GM12878 (cell line): ENCODE measurements at regions not wholly inside any gene's neighbourhood (a gene's known extent, or its start where the extent isn't known, plus 50 kb on each side); places are given as distances from the start of the nearest gene placed in this dataset.

ENCODE experiments used
- ATAC-seq: fragments of 200-7000 bp; cut with Tn5 transposase; 3 replicates; pipeline ENCODE4 v1.9.1; 2020; ENCODE audit warnings: mild to moderate bottlenecking, moderate library complexity
- BruUV-seq: library from RNA; stranded (reverse); fragments of 400-500 nt; replicated peaks from 2 replicates; lab custom pipeline; 2021; lab: Mats Ljungman, UMichigan
- CTCF ChIA-PET: fragments of 300-600 bp; sonication (Branson Sonifier 250); formaldehyde crosslinking; extraction: SDS; loops from one replicate; lab custom pipeline; 2021; ENCODE audit warnings: inconsistent platforms; lab: Yijun Ruan, JAX
- POLR2A ChIA-PET: fragments of 350-600 bp; formaldehyde crosslinking; extraction: SDS; loops from one replicate; lab custom pipeline; 2021; ENCODE audit warnings: inconsistent platforms; lab: Charles Lee
- RAD21 ChIA-PET: fragments of 300-600 bp; sonication (Branson Sonifier 250); formaldehyde crosslinking; loops from one replicate; lab custom pipeline; 2023; ENCODE audit warnings: antibody characterized with exemption; ENCODE audit not compliant: unreplicated experiment; lab: Charles Lee
- SMC1A ChIA-PET: fragments of 300-600 bp; sonication (Branson Sonifier 250); formaldehyde crosslinking; loops from one replicate; lab custom pipeline; 2023; ENCODE audit not compliant: unreplicated experiment, uncharacterized antibody; lab: Charles Lee
- DNase-seq: peaks from one replicate; pipeline ENCODE4 v3.0.0-alpha.2; 2011; ENCODE audit warnings: low read depth, low spot score
- FAIRE-seq: peaks from 3 replicates; lab custom pipeline; 2011; peaks lifted over from hg19 to GRCh38; lab: Jason Lieb, UNC
- H2AFZ ChIP-seq: 2 replicates; pipeline ENCODE4 v1.6.0; 2011; ENCODE audit warnings: low read depth, low read length, control low read depth; ENCODE audit not compliant: control insufficient read depth
- H3K27ac ChIP-seq: 2 replicates; pipeline ENCODE4 v1.5.1; 2011; ENCODE audit warnings: control low read depth; ENCODE audit not compliant: control insufficient read depth, insufficient read depth
- H3K27me3 ChIP-seq, 2 experiments: replicated peaks in 1 of 2; 2 replicates each; pipeline versions ENCODE4 v1.6.0 to v1.6.1; 2011; ENCODE audit warnings: low read length in 1 of 2; ENCODE audit not compliant: control insufficient read depth in 2 of 2, insufficient read depth in 2 of 2
- H3K36me3 ChIP-seq, 2 experiments: 2 replicates each; pipeline ENCODE4 v1.5.1; 2011; ENCODE audit warnings: low read length in 1 of 2; ENCODE audit not compliant: control insufficient read depth in 2 of 2, insufficient read depth in 2 of 2
- H3K4me1 ChIP-seq: 2 replicates; pipeline ENCODE4 v1.6.1; 2011; ENCODE audit warnings: mild to moderate bottlenecking, low read length, moderate library complexity, mixed read lengths; ENCODE audit not compliant: control insufficient read depth, insufficient read depth
- H3K4me2 ChIP-seq: 2 replicates; pipeline ENCODE4 v1.6.0; 2011; ENCODE audit warnings: control low read depth; ENCODE audit not compliant: control insufficient read depth, insufficient read depth
- H3K4me3 ChIP-seq: fragments of 200-600 bp; sonication (generic); 2 replicates; pipeline ENCODE4 v1.5.1; 2016
- H3K79me2 ChIP-seq: 2 replicates; pipeline ENCODE4 v1.6.0; 2011; ENCODE audit warnings: low read length; ENCODE audit not compliant: control insufficient read depth, insufficient read depth
- H3K9ac ChIP-seq: 2 replicates; pipeline ENCODE4 v1.8.0; 2011; ENCODE audit warnings: low read length, control low read depth, mixed read lengths; ENCODE audit not compliant: control insufficient read depth, insufficient read depth
- H3K9me3 ChIP-seq: replicated peaks from 3 replicates; pipeline ENCODE4 v1.5.1; 2011; ENCODE audit warnings: mild to moderate bottlenecking, low read length; ENCODE audit not compliant: control insufficient read depth, insufficient read depth
- H4K20me1 ChIP-seq: 2 replicates; pipeline ENCODE4 v1.6.0; 2011; ENCODE audit not compliant: control insufficient read depth, insufficient read depth
- ASH2L ChIP-seq: fragments of 300-600, 200-600 bp; sonication (generic); IDR thresholded peaks from 2 replicates; pipeline ENCODE4 v1.6.1; 2017; ENCODE audit warnings: low read depth, mild to moderate bottlenecking, borderline replicate concordance
- CEBPB ChIP-seq, 2 experiments: fragments of 150-350 bp in 1 of 2; IDR thresholded peaks; 2 replicates each; pipeline ENCODE4 v1.6.1; 2012 to 2014; ENCODE audit warnings: low read depth in 2 of 2, low read length in 2 of 2, borderline replicate concordance in 1 of 2, inconsistent platforms in 1 of 2
- ETV6 ChIP-seq, 2 experiments: fragments of 450-650 bp in 1 of 2; IDR thresholded peaks in 1 of 2; conservative IDR thresholded peaks in 1 of 2; 2 replicates each; pipeline ENCODE4 v1.6.1; 2014; ENCODE audit warnings: antibody characterized with exemption in 1 of 2, borderline replicate concordance in 1 of 2, low read depth in 1 of 2, mild to moderate bottlenecking in 1 of 2, moderate library complexity in 1 of 2
- GABPA ChIP-seq: IDR thresholded peaks from 2 replicates; pipeline ENCODE4 v1.6.1; 2014; ENCODE audit warnings: antibody characterized with exemption, low read depth, mild to moderate bottlenecking, inconsistent platforms
- HDGF ChIP-seq: fragments of 450-650 bp; IDR thresholded peaks from 2 replicates; pipeline ENCODE4 v1.6.1; 2016; ENCODE audit warnings: antibody characterized with exemption
- JUND ChIP-seq: IDR thresholded peaks from 2 replicates; pipeline ENCODE4 v1.6.1; 2012; ENCODE audit warnings: low read depth, mild to moderate bottlenecking, low read length, improper control_type of control experiment, moderate library complexity
- KAT2A ChIP-seq: conservative IDR thresholded peaks from 2 replicates; pipeline ENCODE4 v1.6.1; 2011; ENCODE audit warnings: low read depth, low read length; ENCODE audit not compliant: control insufficient read depth
- NFXL1 ChIP-seq: fragments of 450-650 bp; IDR thresholded peaks from 2 replicates; pipeline ENCODE4 v1.6.1; 2017; ENCODE audit warnings: antibody characterized with exemption, mild to moderate bottlenecking, borderline replicate concordance
- POLR2A ChIP-seq: IDR thresholded peaks from 2 replicates; pipeline ENCODE4 v1.6.1; 2011; ENCODE audit warnings: low read depth, mild to moderate bottlenecking, low read length
- RB1 ChIP-seq: fragments of 450-650 bp; formaldehyde crosslinking; IDR thresholded peaks from 2 replicates; pipeline ENCODE4 v1.6.1; 2017; ENCODE audit warnings: mild to moderate bottlenecking, borderline replicate concordance
- YBX1 ChIP-seq: fragments of 450-650 bp; IDR thresholded peaks from 2 replicates; pipeline ENCODE4 v1.6.1; 2016; ENCODE audit warnings: antibody characterized with exemption
- WGBS: methylation state at CpG from one replicate; pipeline ENCODE4 v1.1.6; 2016; ENCODE audit warnings: low lambda C conversion rate; ENCODE audit not compliant: insufficient replicate concordance, insufficient coverage; ENCODE audit errors: missing lambda C conversion rate; 5-methylcytosine and 5-hydroxymethylcytosine counted together
- in situ Hi-C: fragments of 300-500 bp; cut with MboI; formaldehyde crosslinking; loops from 9 replicates; pipeline ENCODE4 v1.14.3; 2018; ENCODE audit warnings: mixed read lengths
- intact Hi-C: fragments of 100-400 bp; cut with micrococcal nuclease; formaldehyde crosslinking; loops from one replicate; pipeline ENCODE4 v1.14.2; 2022; ENCODE audit not compliant: unreplicated experiment
- TF ChIP-seq, protein P1 (sequence below): fragments of 450-650 bp; IDR thresholded peaks from 2 replicates; pipeline ENCODE4 v1.6.1; 2017; ENCODE audit warnings: borderline replicate concordance

GRCh38 chr16:55057866-55058265 is 127.2 kb downstream of the IRX5 start:
- Histone ChIP-seq H3K4me3 (no peak overlapping the region), H3K79me2 (no peaks in the 10 kb centered on the region), H3K27ac (no peak overlapping the region), H4K20me1 (no peaks in the 10 kb centered on the region), H3K4me2 (no peak overlapping the region), H3K36me3 (no peaks in the 10 kb centered on the region), H3K4me1 (no peaks in the 10 kb centered on the region), H3K9ac (no peak overlapping the region), H3K9me3 (no peaks in the 10 kb centered on the region), H2AFZ (no peak overlapping the region), H3K27me3 (peaks cover 2% of the 10 kb centered on the region in 2 experiments; a peak in 2 of 4 replicates)
- POLR2A ChIA-PET, result no interaction called here
- BruUV-seq, result no TSS peak
- ATAC-seq, result no peak
- no peak for DNase-seq
- TF ChIP-seq, protein P1, sequence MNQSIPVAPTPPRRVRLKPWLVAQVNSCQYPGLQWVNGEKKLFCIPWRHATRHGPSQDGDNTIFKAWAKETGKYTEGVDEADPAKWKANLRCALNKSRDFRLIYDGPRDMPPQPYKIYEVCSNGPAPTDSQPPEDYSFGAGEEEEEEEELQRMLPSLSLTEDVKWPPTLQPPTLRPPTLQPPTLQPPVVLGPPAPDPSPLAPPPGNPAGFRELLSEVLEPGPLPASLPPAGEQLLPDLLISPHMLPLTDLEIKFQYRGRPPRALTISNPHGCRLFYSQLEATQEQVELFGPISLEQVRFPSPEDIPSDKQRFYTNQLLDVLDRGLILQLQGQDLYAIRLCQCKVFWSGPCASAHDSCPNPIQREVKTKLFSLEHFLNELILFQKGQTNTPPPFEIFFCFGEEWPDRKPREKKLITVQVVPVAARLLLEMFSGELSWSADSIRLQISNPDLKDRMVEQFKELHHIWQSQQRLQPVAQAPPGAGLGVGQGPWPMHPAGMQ, result no peak
- no peak for TF ChIP-seq RB1
- no peak for TF ChIP-seq ASH2L
- TF ChIP-seq YBX1, result no peak
- no peak for TF ChIP-seq HDGF
- no peak for TF ChIP-seq CEBPB (IDR thresholded peaks at IDR 0.05; ENCODE audit: borderline replicate concordance in 1 of 2, low read depth in 2 of 2, low read length in 2 of 2)
- TF ChIP-seq KAT2A, result no peak
- TF ChIP-seq NFXL1, result no peak
- SMC1A ChIA-PET, result no interaction called here
- no peak for FAIRE-seq
- 15% methylated on average over 6 of the region's 6 CpGs for WGBS
- intact Hi-C loops, result no loop called here
- RAD21 ChIA-PET, result no interaction called here
- CTCF ChIA-PET, result no interaction called here
- in situ Hi-C loops, result no loop called here

DNA sequence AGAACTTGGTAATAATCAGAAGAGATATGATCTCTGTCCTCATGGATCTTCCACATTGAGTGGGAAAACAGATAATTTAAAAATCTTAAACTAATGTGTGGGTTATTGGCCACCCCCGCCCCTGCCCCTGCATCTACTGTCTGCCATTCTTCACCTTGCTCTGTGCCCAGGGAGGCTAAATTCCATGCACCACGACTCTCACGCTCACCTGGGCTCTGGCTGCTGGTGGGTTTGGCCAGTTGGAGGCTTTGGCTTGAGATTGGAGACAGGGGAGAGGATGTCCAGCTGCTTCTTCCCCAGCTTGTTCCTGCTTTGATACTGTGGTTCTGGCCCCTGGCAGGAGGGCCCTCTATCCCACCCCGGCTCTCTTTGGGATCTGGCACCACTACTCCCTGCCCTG is 127.9 kb downstream of the IRX5 start:
- Histone ChIP-seq H3K36me3 (no peaks in the 10 kb centered on the region), H3K4me2 (no peak overlapping the region), H3K79me2 (no peaks in the 10 kb centered on the region), H3K4me3 (no peak overlapping the region), H3K4me1 (no peaks in the 10 kb centered on the region), H4K20me1 (no peaks in the 10 kb centered on the region), H3K27ac (no peak overlapping the region), H3K9ac (no peak overlapping the region), H2AFZ (no peak overlapping the region)
- WGBS, result 0% methylated on average over 4 of the region's 4 CpGs
- ChIA-PET POLR2A (no interaction called here), RAD21 (no interaction called here)
- no TSS peak for BruUV-seq
- intact Hi-C loops, result no loop called here
- DNase-seq (no peak), FAIRE-seq (no peak), ATAC-seq (no peak)
- TF ChIP-seq POLR2A (no peak), GABPA (no peak), ETV6 (conservative IDR thresholded peaks at IDR 0.05 in 1 of 2, IDR thresholded peaks at IDR 0.05 in 1 of 2; ENCODE audit: borderline replicate concordance in 1 of 2, low read depth in 1 of 2) (no peak), JUND (no peak)
- TF ChIP-seq, all 136 proteins: peak for 0
- in situ Hi-C loops, result no loop called here
- SMC1A ChIA-PET, result no interaction called here
- CTCF ChIA-PET, result no interaction called here
- Histone ChIP-seq H3K27me3 (peaks cover 2% of the 10 kb centered on the region in 2 experiments; a peak in 2 of 4 replicates), H3K9me3 (no peaks in the 10 kb centered on the region)
